Esophagus squamous epithelium (tissue), 4 donors: ENCODE measurements at regions not wholly inside any gene's neighbourhood (a gene's known extent, or its start where the extent isn't known, plus 50 kb on each side); places are given as distances from the start of the nearest gene placed in this dataset.

ENCODE experiments used
- CTCF ChIP-seq, 6 experiments: fragments of 450-650 bp in 4 of 6; fragments of 200-600 bp in 2 of 6; sonication (generic) in 2 of 6; IDR thresholded peaks; one replicate each; pipeline ENCODE4 v1.5.1; 2016 to 2019; ENCODE audit warnings: antibody characterized with exemption in 6 of 6, mild to moderate bottlenecking in 4 of 6, moderate library complexity in 4 of 6
- POLR2A ChIP-seq, 4 donors: fragments of 450-650 bp; IDR thresholded peaks; one replicate each; pipeline ENCODE4 v1.6.1; 2017; ENCODE audit warnings: antibody characterized with exemption in 4 of 4, mild to moderate bottlenecking in 4 of 4, moderate library complexity in 3 of 4

- TF ChIP-seq CTCF (IDR thresholded peaks at IDR 0.05) (no peak), POLR2A (IDR thresholded peaks at IDR 0.05) (no peak)
Observed at GRCh38 chr16:6735631-6736030, 597.0 kb upstream of the RBFOX1 start.
